Right cardiac atrium (tissue), 5 donors: ENCODE measurements at regions not wholly inside any gene's neighbourhood (a gene's known extent, or its start where the extent isn't known, plus 50 kb on each side); places are given as distances from the start of the nearest gene placed in this dataset.
A peak's percentile ranks its signal among the peaks of the same experiment; 100 is the strongest.

Source experiments
- ATAC-seq, 2 donors: fragments of 200-7000 bp; cut with Tn5 transposase; one replicate each; pipeline versions ENCODE4 v1.8.0 to v1.9.1; 2020; ENCODE audit warnings: moderate library complexity in 2 of 2, mild to moderate bottlenecking in 1 of 2
- DNase-seq, 3 donors: peaks; one replicate each; pipeline ENCODE4 v3.0.0-alpha.2; 2020
- H3K27ac ChIP-seq: one replicate; pipeline ENCODE4 v1.5.1; 2013; ENCODE audit warnings: mild to moderate bottlenecking, low read length, control low read depth, moderate library complexity
- H3K27me3 ChIP-seq: one replicate; pipeline ENCODE4 v1.6.1; 2013; ENCODE audit not compliant: control insufficient read depth, insufficient read depth
- H3K4me1 ChIP-seq: one replicate; pipeline ENCODE4 v1.6.1; 2013; ENCODE audit warnings: low read length; ENCODE audit not compliant: control insufficient read depth, insufficient read depth
- H3K4me3 ChIP-seq: one replicate; pipeline ENCODE4 v1.5.1; 2013; ENCODE audit warnings: low read length, control low read depth
- H3K9me3 ChIP-seq: one replicate; pipeline ENCODE4 v1.6.1; 2013; ENCODE audit warnings: low read length; ENCODE audit not compliant: control insufficient read depth
- WGBS: extraction: QIAGEN DNeasy Blood & Tissue Kit; methylation state at CpG from one replicate; pipeline ENCODE4 v1.1.7; 2013; 5-methylcytosine and 5-hydroxymethylcytosine counted together
- intact Hi-C, 4 donors: fragments of 100-400 bp; cut with DNase I; formaldehyde crosslinking; loops; one replicate each; pipeline versions ENCODE4 v1.11.0 to v1.14.0; 2022 to 2023
- donor health status: healthy with polysubstance abuse.
- donor health status: DM: no; HTN: yes; CAD: no.
- donor health status: DM: no; HTN: no; CAD: no.
- donor health status: DM: no; HTN: yes; CAD: no; lungs with severe emphysema.
- donor health status: DM: yes; HTN: yes; CAD: no.

GRCh38 chr2:8416849-8417832 is 264.7 kb upstream of the ID2 start:
- WGBS = 82% methylated on average over 10 of the region's 10 CpGs
- Histone ChIP-seq H3K4me1 (peaks cover 2% of the 10 kb centered on the region), H3K27me3 (no peaks in the 10 kb centered on the region), H3K9me3 (no peaks in the 10 kb centered on the region), H3K27ac (no peak overlapping the region), H3K4me3 (no peak overlapping the region)
- DNase-seq (no peak), ATAC-seq (no peak)
- intact Hi-C loops = no loop called here

- H3K9me3 ChIP-seq = no peaks in the 10 kb centered on the region
- H3K27ac ChIP-seq = no peak overlapping the region
- H3K27me3 ChIP-seq = no peaks in the 10 kb centered on the region
- H3K4me1 ChIP-seq = no peaks in the 10 kb centered on the region
- H3K4me3 ChIP-seq = no peak overlapping the region
- intact Hi-C loops = no loop called here
- DNase-seq (no peak), ATAC-seq (no peak)
- 90% methylated on average over 3 of the region's 3 CpGs for WGBS
These were observed 263.1 kb upstream of the ID2 start for GRCh38 chr2:8418721-8419120.

GRCh38 chr2:8421658-8422449 is 260.0 kb upstream of the ID2 start:
- Histone ChIP-seq H3K27ac (no peak overlapping the region), H3K4me1 (no peaks in the 10 kb centered on the region), H3K9me3 (no peaks in the 10 kb centered on the region), H3K27me3 (no peaks in the 10 kb centered on the region), H3K4me3 (no peak overlapping the region)
- intact Hi-C loops = no loop called here
- 83% methylated on average over 11 of the region's 11 CpGs for WGBS
- ATAC-seq (no peak), DNase-seq (no peak)

GRCh38 chr2:8422450-8422800 is 259.4 kb upstream of the ID2 start:
- H3K9me3 ChIP-seq = no peaks in the 10 kb centered on the region
- ATAC-seq (no peak), DNase-seq (no peak)
- no peak overlapping the region for H3K4me3 ChIP-seq
- no peaks in the 10 kb centered on the region for H3K4me1 ChIP-seq
- no peaks in the 10 kb centered on the region for H3K27me3 ChIP-seq
- intact Hi-C loops = no loop called here
- 73% methylated on average over 4 of the region's 4 CpGs for WGBS
- H3K27ac ChIP-seq = no peak overlapping the region

GRCh38 chr2:8424997-8425900 is 256.6 kb upstream of the ID2 start:
- ATAC-seq (peak; percentile 48 to 60), DNase-seq (peak in 1 of 3 donors; percentile 45)
- no peak overlapping the region for H3K4me3 ChIP-seq
- H3K27ac ChIP-seq = no peak overlapping the region
- H3K27me3 ChIP-seq = no peaks in the 10 kb centered on the region
- H3K9me3 ChIP-seq = no peaks in the 10 kb centered on the region
- no peaks in the 10 kb centered on the region for H3K4me1 ChIP-seq
- 77% methylated on average over 26 of the region's 26 CpGs for WGBS
- intact Hi-C loops = no loop called here

GRCh38 chr2:8426550-8426949 is 255.3 kb upstream of the ID2 start:
- H3K9me3 ChIP-seq = no peaks in the 10 kb centered on the region
- 52% methylated on average over 10 of the region's 10 CpGs for WGBS
- H3K27me3 ChIP-seq = no peaks in the 10 kb centered on the region
- intact Hi-C loops = no loop called here
- DNase-seq (no peak), ATAC-seq (no peak)
- H3K4me3 ChIP-seq = no peak overlapping the region
- no peaks in the 10 kb centered on the region for H3K4me1 ChIP-seq
- no peak overlapping the region for H3K27ac ChIP-seq

GRCh38 chr2:8427211-8427610 is 254.6 kb upstream of the ID2 start:
- intact Hi-C loops = no loop called here
- WGBS = 92% methylated on average over 4 of the region's 4 CpGs
- DNase-seq = no peak

GRCh38 chr2:8430628-8431027 is 251.2 kb upstream of the ID2 start:
- H3K27ac ChIP-seq = no peak overlapping the region
- H3K4me1 ChIP-seq = no peaks in the 10 kb centered on the region
- DNase-seq (no peak), ATAC-seq (no peak)
- WGBS = 97% methylated on average over 4 of the region's 4 CpGs
- no peak overlapping the region for H3K4me3 ChIP-seq
- H3K9me3 ChIP-seq = no peaks in the 10 kb centered on the region
- intact Hi-C loops = no loop called here
- no peaks in the 10 kb centered on the region for H3K27me3 ChIP-seq

More at GRCh38 chr2:8427211-8427610, 254.6 kb upstream of the ID2 start:
- H3K4me1 ChIP-seq = no peaks in the 10 kb centered on the region
- no peaks in the 10 kb centered on the region for H3K9me3 ChIP-seq
- no peaks in the 10 kb centered on the region for H3K27me3 ChIP-seq
- H3K4me3 ChIP-seq = no peak overlapping the region
- ATAC-seq = no peak
- no peak overlapping the region for H3K27ac ChIP-seq

- Histone ChIP-seq H3K4me3 (no peak overlapping the region), H3K27me3 (no peaks in the 10 kb centered on the region), H3K27ac (no peak overlapping the region), H3K9me3 (no peaks in the 10 kb centered on the region), H3K4me1 (peaks cover under 1% of the 10 kb centered on the region)
- 75% methylated on average over 3 of the region's 3 CpGs for WGBS
- DNase-seq = no peak
- no peak for ATAC-seq
- intact Hi-C loops = no loop called here
These were observed 250.3 kb upstream of the ID2 start for GRCh38 chr2:8431446-8432125.

GRCh38 chr2:8432706-8433336 is 249.0 kb upstream of the ID2 start:
- H3K9me3 ChIP-seq = no peaks in the 10 kb centered on the region
- DNase-seq = no peak
- ATAC-seq = no peak
- 87% methylated on average over 9 of the region's 9 CpGs for WGBS
- H3K4me3 ChIP-seq = no peak overlapping the region
- H3K4me1 ChIP-seq = peaks cover 6% of the 10 kb centered on the region
- H3K27ac ChIP-seq = no peak overlapping the region
- no peaks in the 10 kb centered on the region for H3K27me3 ChIP-seq
- intact Hi-C loops = no loop called here
